Endometrium (tissue), 2 donors: ENCODE measurements at regions not wholly inside any gene's neighbourhood (a gene's known extent, or its start where the extent isn't known, plus 50 kb on each side); places are given as distances from the start of the nearest gene placed in this dataset.

Source experiments
- FAIRE-seq: peaks from 2 replicates; lab custom pipeline; 2012; peaks lifted over from hg19 to GRCh38; lab: Jason Lieb, UNC
- donor health status: control.
- donor health status: control.

- no peak for FAIRE-seq
Observed at GRCh38 chr3:187902041-187902471, 156.8 kb upstream of the BCL6 start.

- FAIRE-seq: no peak
Observed at GRCh38 chr3:187902936-187903335, 157.7 kb upstream of the BCL6 start.

DNA sequence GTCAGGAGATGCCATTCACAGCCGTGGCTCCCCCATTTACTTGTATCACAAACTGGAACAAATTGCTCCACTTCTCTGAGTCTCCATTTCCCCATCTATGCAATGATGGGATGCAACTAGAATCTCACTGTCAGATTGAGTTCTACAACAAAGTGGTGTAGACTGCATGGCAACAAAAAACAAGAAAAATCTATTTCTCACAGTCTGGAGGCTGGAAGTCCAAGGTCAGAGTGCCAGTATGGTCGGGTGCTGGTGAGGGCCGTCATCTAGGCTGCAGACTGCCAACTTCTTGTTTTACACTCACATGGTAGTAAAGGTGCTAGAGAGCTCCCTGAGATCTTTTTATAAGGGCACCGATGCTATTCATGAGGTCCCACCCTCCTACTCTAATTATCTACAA lies 158.4 kb upstream of the BCL6 start:
- FAIRE-seq: no peak

GRCh38 chr3:187906416-187906815 lies 161.1 kb upstream of the BCL6 start:
- no peak for FAIRE-seq

GRCh38 chr3:187906920-187907319 lies 161.7 kb upstream of the BCL6 start:
- FAIRE-seq: no peak

- FAIRE-seq: peak; percentile 96
Observed at GRCh38 chr3:187909866-187910265, 164.6 kb upstream of the BCL6 start.

DNA sequence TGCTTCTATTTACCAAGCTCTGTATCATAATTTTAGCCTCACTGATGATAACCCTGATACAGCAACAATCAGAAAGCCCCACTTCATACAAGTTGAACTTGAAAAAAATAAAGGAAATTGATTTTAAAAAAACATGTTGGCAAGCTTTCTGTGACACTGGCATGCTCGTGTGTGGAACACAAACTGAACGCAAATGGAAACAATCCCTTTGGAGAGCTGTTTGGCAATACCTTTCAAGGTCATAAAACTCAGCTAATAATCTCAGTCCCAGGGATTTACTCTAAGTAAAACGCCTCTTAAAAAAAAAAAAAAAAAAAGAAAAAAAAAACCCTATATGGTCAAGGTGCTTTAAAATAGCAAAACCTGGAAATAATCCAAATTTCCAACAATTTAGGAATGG lies 166.7 kb upstream of the BCL6 start:
- peak; percentile 37 for FAIRE-seq

GRCh38 chr3:187913617-187914033 lies 168.4 kb upstream of the BCL6 start:
- no peak for FAIRE-seq

- no peak for FAIRE-seq
Observed at GRCh38 chr3:187914231-187914630, 169.0 kb upstream of the BCL6 start.

DNA sequence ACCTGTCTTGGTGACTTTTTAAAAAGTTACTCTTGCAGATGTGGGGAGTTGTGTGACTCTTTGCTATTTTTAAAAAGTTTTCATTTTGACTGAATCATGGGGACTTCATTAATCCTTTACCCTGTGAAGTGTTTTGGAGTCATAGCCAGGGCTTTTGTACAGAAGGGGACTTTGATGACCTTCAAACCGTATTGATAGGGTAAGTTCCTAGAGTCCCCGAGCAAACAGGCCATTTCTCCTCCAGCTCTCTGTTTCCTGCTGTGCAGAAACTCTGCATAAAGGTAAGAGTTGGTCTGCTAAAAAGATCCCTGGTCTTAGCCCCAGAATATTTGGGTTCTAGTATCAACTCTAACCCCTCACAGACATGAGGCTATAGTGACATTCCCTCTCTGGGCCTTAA lies 170.8 kb upstream of the BCL6 start:
- FAIRE-seq: no peak

DNA sequence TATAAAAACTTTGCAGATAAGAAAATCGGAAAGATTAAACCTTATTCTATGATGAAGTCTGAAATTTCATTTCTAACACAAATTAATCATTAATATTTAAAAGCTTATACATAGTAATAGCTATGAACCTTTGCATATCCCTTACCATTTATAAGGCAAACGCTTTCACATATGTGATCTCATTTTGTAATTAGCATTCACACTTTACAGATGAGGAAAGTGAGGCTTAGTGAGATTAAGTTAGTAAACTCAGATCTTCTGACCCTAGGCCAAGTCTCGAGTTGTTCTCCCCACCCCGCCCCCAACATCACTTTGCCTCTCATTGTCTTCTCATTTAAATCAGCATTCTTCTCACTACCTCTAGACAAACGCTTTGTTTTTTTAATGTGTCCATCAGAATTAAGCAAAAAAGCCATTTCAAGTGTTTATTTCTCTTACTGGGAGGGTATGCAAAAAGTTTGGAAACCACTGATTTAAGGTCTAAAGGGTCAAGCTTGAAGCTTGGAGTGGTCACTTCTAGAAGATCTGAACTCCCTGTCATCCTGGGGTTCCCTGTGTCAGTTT lies 172.9 kb upstream of the BCL6 start:
- no peak for FAIRE-seq

GRCh38 chr3:187919048-187919447 lies 173.8 kb upstream of the BCL6 start:
- FAIRE-seq: no peak

- FAIRE-seq: no peak
Observed at GRCh38 chr3:187919544-187919943, 174.3 kb upstream of the BCL6 start.

GRCh38 chr3:187920030-187920429 lies 174.8 kb upstream of the BCL6 start:
- no peak for FAIRE-seq

- no peak for FAIRE-seq
Observed at GRCh38 chr3:187920913-187921312, 175.6 kb upstream of the BCL6 start.

DNA sequence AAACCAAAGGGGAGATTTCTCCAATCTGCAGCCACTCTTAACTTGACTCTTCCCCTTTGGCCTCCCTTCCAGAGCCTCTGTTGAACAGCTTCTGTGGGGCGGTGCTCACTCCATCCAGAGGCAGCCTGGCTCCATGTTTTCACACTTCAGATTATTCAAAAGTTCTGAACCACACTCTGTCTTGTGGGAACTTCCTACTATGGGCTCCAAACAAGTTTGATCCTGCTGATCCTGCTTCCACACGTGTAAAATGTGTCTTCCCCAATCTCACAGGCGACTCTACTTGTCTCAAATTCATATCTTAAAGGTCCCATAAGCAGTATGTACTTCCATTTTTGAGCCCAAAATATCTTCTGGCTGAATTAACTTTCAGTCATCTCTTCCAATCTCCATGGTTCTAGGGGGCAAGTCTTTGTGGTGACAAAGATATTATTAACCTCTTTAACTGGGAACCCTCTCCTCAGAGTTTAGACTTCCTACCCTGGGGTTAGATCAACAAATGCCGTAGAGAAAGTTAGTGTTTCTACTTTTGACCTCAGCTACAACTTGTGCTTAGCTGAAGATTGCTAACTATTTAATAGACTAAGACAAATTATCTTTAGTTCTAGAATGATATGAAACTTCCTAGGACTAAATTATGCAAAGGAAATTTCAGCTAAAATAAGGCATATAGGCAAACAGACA lies 176.3 kb upstream of the BCL6 start:
- FAIRE-seq: no peak

DNA sequence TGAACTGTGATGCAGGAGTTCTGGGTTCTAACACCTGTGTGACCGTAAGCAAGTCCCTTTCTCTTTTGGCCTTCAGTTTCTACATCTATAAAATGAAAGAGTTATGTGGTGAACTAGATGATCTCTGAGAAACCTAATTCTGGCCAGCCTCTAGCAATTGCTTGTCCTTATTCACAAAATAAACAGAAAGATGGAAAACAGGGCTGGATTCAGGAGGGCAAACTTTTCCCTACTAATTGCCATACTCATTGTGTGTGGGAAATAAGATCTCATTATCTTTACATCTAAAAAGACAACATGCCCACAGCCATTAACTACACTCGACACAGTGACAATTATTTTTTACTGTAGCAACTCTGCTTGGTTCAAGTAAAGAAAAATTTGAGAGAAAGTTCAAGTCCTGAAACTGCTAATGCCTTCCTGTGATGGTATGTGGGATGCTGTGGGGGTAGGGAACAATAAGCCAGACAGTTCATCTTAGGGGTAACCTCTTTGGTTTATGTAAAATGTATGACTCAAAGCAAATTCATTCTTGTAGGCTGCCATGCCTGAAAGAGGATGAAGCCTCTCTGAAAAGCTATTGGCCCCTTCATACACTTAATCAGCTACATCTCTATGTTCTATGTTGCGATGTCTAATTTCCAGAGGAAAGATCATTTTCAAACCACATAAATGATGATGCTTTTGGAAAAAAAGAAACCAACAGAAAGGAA lies 177.6 kb upstream of the BCL6 start:
- no peak for FAIRE-seq

GRCh38 chr3:187924651-187925050 lies 179.4 kb upstream of the BCL6 start:
- FAIRE-seq: no peak

GRCh38 chr3:187925326-187925725 lies 180.1 kb upstream of the BCL6 start:
- no peak for FAIRE-seq

DNA sequence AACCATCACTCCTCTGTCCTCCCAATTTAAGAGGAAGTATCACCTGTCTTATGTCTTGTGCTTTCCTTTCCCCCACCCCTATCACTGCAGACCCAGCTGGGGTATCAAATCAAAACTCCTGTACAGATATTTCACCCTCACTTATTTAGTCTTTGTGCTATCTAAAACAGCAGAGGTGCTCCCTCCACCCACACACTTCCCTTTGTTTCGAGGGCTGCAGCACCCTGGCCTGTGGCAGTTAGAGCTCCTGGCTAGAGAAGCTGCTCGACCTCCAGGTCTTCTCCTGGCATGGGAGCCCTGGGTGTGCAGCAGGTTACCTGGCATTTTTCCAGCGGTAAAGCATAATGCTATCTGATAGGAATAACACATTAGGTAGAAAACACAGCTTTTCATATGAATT lies 181.4 kb upstream of the BCL6 start:
- FAIRE-seq: no peak

DNA sequence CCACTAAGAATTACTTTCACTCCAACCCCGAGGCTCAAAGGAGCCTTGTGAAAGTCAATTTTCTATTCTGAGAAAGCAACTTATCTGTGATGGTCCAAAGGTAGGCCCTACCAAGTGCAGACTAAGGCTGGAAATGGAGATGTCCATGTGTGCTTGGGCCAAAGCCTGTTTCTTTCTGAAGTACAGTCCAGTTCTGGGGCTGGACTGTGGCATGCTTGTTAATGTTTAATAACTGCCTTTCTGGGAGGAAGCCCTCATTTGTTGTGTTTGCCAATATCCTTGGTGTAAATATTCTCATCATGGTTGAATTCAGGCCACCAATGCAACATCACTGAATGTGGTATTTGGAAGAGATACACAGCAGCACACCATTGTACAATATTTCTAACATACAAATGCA lies 182.3 kb upstream of the BCL6 start:
- no peak for FAIRE-seq

DNA sequence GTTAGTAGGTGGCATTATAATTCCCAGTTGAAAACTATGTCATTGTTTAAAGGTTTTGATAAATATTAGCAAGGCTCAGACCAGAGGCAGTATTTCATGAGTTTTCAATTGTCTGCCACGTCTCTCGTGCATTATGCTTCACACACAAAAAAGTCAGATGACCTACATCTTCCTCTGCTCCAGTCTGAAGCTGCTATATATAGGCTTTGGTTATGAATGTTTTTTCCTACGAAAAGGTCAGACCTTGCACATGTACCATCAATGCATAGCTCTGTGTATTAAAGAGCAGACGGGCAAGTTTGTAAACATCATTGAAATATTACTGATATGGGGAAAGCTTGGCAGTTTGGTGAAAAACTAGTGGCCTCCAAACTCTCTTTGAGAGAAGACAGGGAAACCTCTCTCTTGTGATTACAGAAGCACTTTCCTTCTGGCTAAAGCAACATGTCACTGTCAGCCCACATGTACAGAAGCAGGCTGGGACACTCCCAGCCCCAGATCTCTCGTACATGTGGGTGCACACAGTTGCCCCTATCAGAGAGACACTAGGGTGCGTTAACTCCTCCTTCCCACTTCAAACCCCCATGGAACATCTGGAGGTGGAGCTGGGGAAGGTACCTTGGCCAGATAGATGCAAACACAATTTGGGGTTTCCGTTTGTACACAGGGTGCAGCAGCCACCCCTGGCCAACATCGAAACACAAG lies 184.0 kb upstream of the BCL6 start:
- FAIRE-seq: no peak

DNA sequence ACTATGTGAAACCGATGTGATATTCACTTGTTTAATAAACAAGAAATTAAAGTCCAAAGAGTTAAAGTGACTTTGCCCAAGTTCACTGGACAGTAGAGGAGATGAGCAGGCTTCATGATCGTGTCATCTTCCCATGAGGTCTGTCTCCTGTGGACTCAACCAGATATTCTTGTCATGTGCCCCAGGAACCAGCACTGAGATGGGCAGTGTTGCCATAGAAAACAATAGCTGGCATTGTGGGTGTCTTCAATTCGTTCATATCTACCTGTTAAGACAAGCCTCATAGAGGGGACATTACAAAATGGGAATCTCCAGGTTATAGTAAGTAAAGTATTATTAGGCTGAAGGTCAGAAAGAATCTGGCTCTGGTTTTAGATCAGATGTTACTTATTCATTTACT lies 184.8 kb upstream of the BCL6 start:
- FAIRE-seq: no peak
